ENCODE measurements at regions not wholly inside any gene's neighbourhood (a gene's known extent, or its start where the extent isn't known, plus 50 kb on each side); places are given as distances from the start of the nearest gene placed in this dataset.

- TF ChIP-seq, protein P1, sequence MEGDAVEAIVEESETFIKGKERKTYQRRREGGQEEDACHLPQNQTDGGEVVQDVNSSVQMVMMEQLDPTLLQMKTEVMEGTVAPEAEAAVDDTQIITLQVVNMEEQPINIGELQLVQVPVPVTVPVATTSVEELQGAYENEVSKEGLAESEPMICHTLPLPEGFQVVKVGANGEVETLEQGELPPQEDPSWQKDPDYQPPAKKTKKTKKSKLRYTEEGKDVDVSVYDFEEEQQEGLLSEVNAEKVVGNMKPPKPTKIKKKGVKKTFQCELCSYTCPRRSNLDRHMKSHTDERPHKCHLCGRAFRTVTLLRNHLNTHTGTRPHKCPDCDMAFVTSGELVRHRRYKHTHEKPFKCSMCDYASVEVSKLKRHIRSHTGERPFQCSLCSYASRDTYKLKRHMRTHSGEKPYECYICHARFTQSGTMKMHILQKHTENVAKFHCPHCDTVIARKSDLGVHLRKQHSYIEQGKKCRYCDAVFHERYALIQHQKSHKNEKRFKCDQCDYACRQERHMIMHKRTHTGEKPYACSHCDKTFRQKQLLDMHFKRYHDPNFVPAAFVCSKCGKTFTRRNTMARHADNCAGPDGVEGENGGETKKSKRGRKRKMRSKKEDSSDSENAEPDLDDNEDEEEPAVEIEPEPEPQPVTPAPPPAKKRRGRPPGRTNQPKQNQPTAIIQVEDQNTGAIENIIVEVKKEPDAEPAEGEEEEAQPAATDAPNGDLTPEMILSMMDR (IDR thresholded peaks at IDR 0.05): no peak
- Histone ChIP-seq H3K27ac (no peak overlapping the region), H3K4me3 (no peak overlapping the region), H3K4me1 (no peaks in the 10 kb centered on the region), H3K9me3 (no peaks in the 10 kb centered on the region), H3K27me3 (no peaks in the 10 kb centered on the region), H3K9ac (ENCODE audit: low read depth in 2 of 2, low read length in 2 of 2) (no peak overlapping the region), H3K36me3 (no peaks in the 10 kb centered on the region)
- DNase-seq: no peak
- intact Hi-C loops (cut with DNase I): no loop called here
These were observed 65.8 kb upstream of the EFEMP1 start for GRCh38 chr2:55989405-55989804.

- Histone ChIP-seq H3K9me3 (no peaks in the 10 kb centered on the region), H3K4me3 (no peak overlapping the region), H3K9ac (ENCODE audit: low read depth in 2 of 2, low read length in 2 of 2) (no peak overlapping the region), H3K27ac (no peak overlapping the region), H3K27me3 (no peaks in the 10 kb centered on the region), H3K36me3 (no peaks in the 10 kb centered on the region), H3K4me1 (no peaks in the 10 kb centered on the region)
- TF ChIP-seq, protein P1 (IDR thresholded peaks at IDR 0.05): no peak
- DNase-seq: no peak
- intact Hi-C loops (cut with DNase I): no loop called here
These were observed 68.9 kb upstream of the EFEMP1 start for GRCh38 chr2:55992455-55992854.

- Histone ChIP-seq H3K27me3 (no peaks in the 10 kb centered on the region), H3K9ac (ENCODE audit: low read depth in 2 of 2, low read length in 2 of 2) (no peak overlapping the region), H3K27ac (no peak overlapping the region), H3K36me3 (no peaks in the 10 kb centered on the region), H3K4me3 (no peak overlapping the region), H3K9me3 (no peaks in the 10 kb centered on the region), H3K4me1 (no peaks in the 10 kb centered on the region)
- no peak for DNase-seq
- TF ChIP-seq, protein P1 (IDR thresholded peaks at IDR 0.05): no peak
- intact Hi-C loops (cut with DNase I): no loop called here
These were observed 70.1 kb upstream of the EFEMP1 start for GRCh38 chr2:55993685-55994084.

DNA sequence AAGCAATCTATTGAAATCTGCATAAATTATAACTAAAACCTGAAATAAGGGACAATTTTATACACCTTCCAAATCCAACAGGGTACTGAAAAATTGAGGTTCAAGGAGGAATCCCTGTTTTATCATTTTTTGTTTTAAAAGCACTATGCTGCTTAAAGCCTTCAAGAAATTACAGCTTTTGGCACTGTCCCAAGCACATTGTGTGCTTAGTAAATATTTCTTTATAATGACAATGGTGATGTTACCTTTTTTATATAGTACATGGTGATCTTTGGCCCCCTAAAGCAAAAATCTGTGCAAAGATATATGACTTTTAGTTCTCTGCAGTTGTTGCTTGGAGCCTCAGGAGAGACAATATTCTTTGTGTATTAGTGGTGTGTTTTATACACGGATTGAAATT, 71.6 kb upstream of the EFEMP1 start:
- no peak for DNase-seq
- no peak overlapping the region for H3K4me3 ChIP-seq
- H3K9me3 ChIP-seq: no peaks in the 10 kb centered on the region
- intact Hi-C loops (cut with DNase I): no loop called here
- TF ChIP-seq, protein P1 (IDR thresholded peaks at IDR 0.05): no peak
- H3K4me1 ChIP-seq: no peaks in the 10 kb centered on the region
- no peaks in the 10 kb centered on the region for H3K27me3 ChIP-seq
- no peak overlapping the region for H3K27ac ChIP-seq
- H3K9ac ChIP-seq (ENCODE audit: low read depth in 2 of 2, low read length in 2 of 2): no peak overlapping the region
- H3K36me3 ChIP-seq: no peaks in the 10 kb centered on the region

- intact Hi-C loops (cut with DNase I): no loop called here
- DNase-seq: no peak
- Histone ChIP-seq H3K4me3 (no peak overlapping the region), H3K27ac (no peak overlapping the region), H3K36me3 (no peaks in the 10 kb centered on the region), H3K9me3 (no peaks in the 10 kb centered on the region), H3K9ac (ENCODE audit: low read depth in 2 of 2, low read length in 2 of 2) (no peak overlapping the region), H3K4me1 (no peaks in the 10 kb centered on the region), H3K27me3 (no peaks in the 10 kb centered on the region)
- TF ChIP-seq, protein P1 (IDR thresholded peaks at IDR 0.05): no peak
These were observed 72.3 kb upstream of the EFEMP1 start for GRCh38 chr2:55995902-55996301.

DNA sequence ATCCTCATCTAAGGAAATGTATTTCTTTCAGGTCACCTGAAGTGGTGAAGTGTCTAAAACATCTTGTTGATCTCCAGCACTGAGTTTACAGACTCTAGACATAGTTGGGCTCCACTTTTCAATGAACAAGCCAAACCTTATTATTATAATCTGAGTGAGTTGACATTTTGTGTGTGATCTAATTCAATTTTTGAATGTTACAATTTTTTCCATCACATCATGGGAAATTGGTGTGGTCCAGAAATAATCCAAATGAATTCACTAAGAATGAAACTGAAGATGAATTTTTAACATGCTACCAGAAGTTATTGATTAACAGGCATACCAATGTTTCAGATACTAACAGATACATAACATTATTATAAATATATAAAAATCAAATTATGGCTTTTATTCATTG, 75.6 kb upstream of the EFEMP1 start:
- no peaks in the 10 kb centered on the region for H3K27me3 ChIP-seq
- H3K27ac ChIP-seq: no peak overlapping the region
- no peaks in the 10 kb centered on the region for H3K4me1 ChIP-seq
- TF ChIP-seq, protein P1 (IDR thresholded peaks at IDR 0.05): no peak
- H3K9me3 ChIP-seq: no peaks in the 10 kb centered on the region
- intact Hi-C loops (cut with DNase I): no loop called here
- DNase-seq: no peak
- no peak overlapping the region for H3K4me3 ChIP-seq
- no peaks in the 10 kb centered on the region for H3K36me3 ChIP-seq
- H3K9ac ChIP-seq (ENCODE audit: low read depth in 2 of 2, low read length in 2 of 2): no peak overlapping the region

Data from colonic mucosa (tissue), 4 donors.